ENCODE measurements at regions not wholly inside any gene's neighbourhood (a gene's known extent, or its start where the extent isn't known, plus 50 kb on each side); places are given as distances from the start of the nearest gene placed in this dataset.

- no peak for DNase-seq
- Mint-ChIP-seq H3K4me3 (ENCODE audit: unreplicated experiment) (no peak overlapping the region), H3K36me3 (ENCODE audit: unreplicated experiment) (no peaks in the 10 kb centered on the region), H3K4me1 (ENCODE audit: low read depth, unreplicated experiment) (peaks cover 4% of the 10 kb centered on the region), H3K27me3 (ENCODE audit: unreplicated experiment) (no peaks in the 10 kb centered on the region), H3K27ac (ENCODE audit: unreplicated experiment) (no peak overlapping the region), H3K9me3 (ENCODE audit: unreplicated experiment) (no peaks in the 10 kb centered on the region)
- no peak for TF ChIP-seq CTCF (IDR thresholded peaks at IDR 0.05; ENCODE audit: partially characterized antibody, unreplicated experiment)
These were observed 1223.1 kb upstream of the GJE1 start for GRCh38 chr6:140909625-140910024.

GRCh38 chr6:140909156-140909555 lies 1223.6 kb upstream of the GJE1 start:
- TF ChIP-seq CTCF (IDR thresholded peaks at IDR 0.05; ENCODE audit: partially characterized antibody, unreplicated experiment) = no peak
- Mint-ChIP-seq H3K4me3 (ENCODE audit: unreplicated experiment) (no peak overlapping the region), H3K27me3 (ENCODE audit: unreplicated experiment) (no peaks in the 10 kb centered on the region), H3K27ac (ENCODE audit: unreplicated experiment) (no peak overlapping the region), H3K36me3 (ENCODE audit: unreplicated experiment) (no peaks in the 10 kb centered on the region), H3K9me3 (ENCODE audit: unreplicated experiment) (no peaks in the 10 kb centered on the region), H3K4me1 (ENCODE audit: low read depth, unreplicated experiment) (peaks cover 4% of the 10 kb centered on the region)
- no peak for DNase-seq

GRCh38 chr6:140908505-140908904 lies 1224.2 kb upstream of the GJE1 start:
- H3K36me3 Mint-ChIP-seq (ENCODE audit: unreplicated experiment) = no peaks in the 10 kb centered on the region
- no peak overlapping the region for H3K27ac Mint-ChIP-seq (ENCODE audit: unreplicated experiment)
- no peaks in the 10 kb centered on the region for H3K9me3 Mint-ChIP-seq (ENCODE audit: unreplicated experiment)
- no peak for DNase-seq
- H3K4me1 Mint-ChIP-seq (ENCODE audit: low read depth, unreplicated experiment) = peaks cover 4% of the 10 kb centered on the region
- no peaks in the 10 kb centered on the region for H3K27me3 Mint-ChIP-seq (ENCODE audit: unreplicated experiment)
- H3K4me3 Mint-ChIP-seq (ENCODE audit: unreplicated experiment) = no peak overlapping the region
- TF ChIP-seq CTCF (IDR thresholded peaks at IDR 0.05; ENCODE audit: partially characterized antibody, unreplicated experiment) = no peak

GRCh38 chr6:140907235-140907634 lies 1225.5 kb upstream of the GJE1 start:
- Mint-ChIP-seq H3K9me3 (ENCODE audit: unreplicated experiment) (no peaks in the 10 kb centered on the region), H3K27ac (ENCODE audit: unreplicated experiment) (no peak overlapping the region), H3K4me3 (ENCODE audit: unreplicated experiment) (no peak overlapping the region), H3K36me3 (ENCODE audit: unreplicated experiment) (no peaks in the 10 kb centered on the region), H3K4me1 (ENCODE audit: low read depth, unreplicated experiment) (no peaks in the 10 kb centered on the region), H3K27me3 (ENCODE audit: unreplicated experiment) (peaks cover 1% of the 10 kb centered on the region)
- TF ChIP-seq CTCF (IDR thresholded peaks at IDR 0.05; ENCODE audit: partially characterized antibody, unreplicated experiment) = no peak
- no peak for DNase-seq

GRCh38 chr6:140905724-140906123 lies 1227.0 kb upstream of the GJE1 start:
- H3K27me3 Mint-ChIP-seq (ENCODE audit: unreplicated experiment) = peaks cover 1% of the 10 kb centered on the region
- H3K36me3 Mint-ChIP-seq (ENCODE audit: unreplicated experiment) = no peaks in the 10 kb centered on the region
- no peaks in the 10 kb centered on the region for H3K4me1 Mint-ChIP-seq (ENCODE audit: low read depth, unreplicated experiment)
- DNase-seq = no peak
- no peak overlapping the region for H3K4me3 Mint-ChIP-seq (ENCODE audit: unreplicated experiment)
- H3K27ac Mint-ChIP-seq (ENCODE audit: unreplicated experiment) = no peak overlapping the region
- H3K9me3 Mint-ChIP-seq (ENCODE audit: unreplicated experiment) = peaks cover 3% of the 10 kb centered on the region
- no peak for TF ChIP-seq CTCF (IDR thresholded peaks at IDR 0.05; ENCODE audit: partially characterized antibody, unreplicated experiment)

Measured in glutamatergic neuron (in vitro differentiated cells).